ENCODE measurements at regions not wholly inside any gene's neighbourhood (a gene's known extent, or its start where the extent isn't known, plus 50 kb on each side); places are given as distances from the start of the nearest gene placed in this dataset.

DNA sequence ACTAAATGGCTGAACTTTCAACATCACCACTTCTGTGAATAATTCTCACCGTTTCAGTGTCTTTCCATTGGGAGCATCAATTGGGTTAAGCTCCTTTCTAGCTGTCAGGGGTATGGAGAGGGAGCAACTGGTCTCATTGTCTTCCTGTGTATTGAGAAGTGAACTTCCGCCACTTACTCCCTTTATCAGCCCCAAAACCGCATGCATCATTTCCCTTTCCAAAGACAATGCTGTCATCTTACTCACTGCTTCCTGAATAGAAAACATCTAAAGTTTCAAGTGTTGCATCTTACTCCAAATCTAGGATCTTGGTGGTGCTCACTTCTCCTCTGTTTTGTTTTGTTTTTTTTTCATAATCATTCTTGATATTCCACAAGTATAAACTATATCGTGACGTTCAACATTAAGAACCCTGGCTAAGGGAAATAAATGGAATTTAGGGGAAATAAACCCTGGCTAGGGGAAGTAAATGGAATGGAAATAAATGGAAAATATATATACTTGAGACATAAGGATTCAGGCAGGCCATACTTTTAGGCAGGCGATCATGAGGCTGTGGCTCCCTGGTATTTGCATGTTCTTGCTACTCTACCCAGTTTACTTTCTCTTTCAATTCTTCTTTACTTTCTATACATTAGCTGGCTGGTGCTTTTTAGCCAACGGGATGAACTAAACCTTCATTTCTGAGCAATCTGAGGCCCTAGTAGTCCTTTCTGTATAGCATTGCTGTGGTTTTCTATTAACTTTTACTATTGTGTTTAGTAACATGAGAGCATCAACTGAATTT, 371.9 kb downstream of the BMPER start:
- no TSS peak for BruUV-seq (replicated peaks)
- WGBS, 2 experiments (ENCODE audit: extremely low coverage in 2 of 2, insufficient read length in 1 of 2), result 60% methylated on average over 1 of the region's 7 CpGs; no CpG with 5 or more reads in 1 of the 2 experiments
- no peak overlapping the region for H2AK9ac ChIP-seq (replicated peaks; ENCODE audit: low read depth, low read length, poor library complexity)
- ChIA-PET CTCF (no interaction called here), POLR2A (ENCODE audit: unreplicated experiment) (no interaction called here)
- no peak for ATAC-seq (ENCODE audit: low read depth)
- H2BK120ac ChIP-seq (ENCODE audit: low read depth, low read length), result no peak overlapping the region
- H3K56ac ChIP-seq (ENCODE audit: extremely low read depth, insufficient read depth, low read length), result no peak overlapping the region
- H3K18ac ChIP-seq (ENCODE audit: low read depth, low read length), result no peak overlapping the region
- no peak overlapping the region for H4K8ac ChIP-seq (ENCODE audit: low read depth in 2 of 2, low read length in 2 of 2)
- in situ Hi-C loops (cut with MboI; ENCODE audit: low sequenced_read_pairs) (no loop called here), dilution Hi-C loops (cut with HindIII; ENCODE audit: low sequenced_read_pairs, unreplicated experiment) (no loop called here), intact Hi-C loops (cut with micrococcal nuclease) (no loop called here)
- no peak overlapping the region for H3K27ac ChIP-seq (ENCODE audit: insufficient read depth, low read length)
- no peak overlapping the region for H2AFZ ChIP-seq (replicated peaks; ENCODE audit: low read length, poor library complexity)
- H4K20me1 ChIP-seq (ENCODE audit: insufficient read depth, low read length), result no peaks in the 10 kb centered on the region
- no peak overlapping the region for H3K9ac ChIP-seq (ENCODE audit: low read depth, low read length)
- H2BK15ac ChIP-seq (ENCODE audit: low read depth, low read length), result no peak overlapping the region
- no peak overlapping the region for H2BK5ac ChIP-seq (ENCODE audit: low read depth, low read length, poor library complexity, severe bottlenecking)
- H2BK20ac ChIP-seq (ENCODE audit: low read depth, low read length), result no peak overlapping the region
- no peak overlapping the region for H3K4me2 ChIP-seq (ENCODE audit: low read depth, low read length)
- no peaks in the 10 kb centered on the region; the same call in 1 of the 2 replicates for H3K27me3 ChIP-seq (ENCODE audit: control insufficient read depth, insufficient read depth, low read length)
- no peaks in the 10 kb centered on the region for H3K36me3 ChIP-seq (ENCODE audit: control insufficient read depth, insufficient read depth, low read length)
- TF ChIP-seq CHD1 (IDR thresholded peaks at IDR 0.05; ENCODE audit: low read depth, low read length) (no peak), CEBPB (IDR thresholded peaks at IDR 0.05; ENCODE audit: low read depth, low read length) (no peak), MAZ (IDR thresholded peaks at IDR 0.05; ENCODE audit: borderline replicate concordance, low read depth, low read length) (no peak), MAFK (IDR thresholded peaks at IDR 0.05; ENCODE audit: low read depth, low read length) (no peak), RCOR1 (IDR thresholded peaks at IDR 0.05; ENCODE audit: insufficient replicate concordance, low read length) (no peak), FOS (IDR thresholded peaks at IDR 0.05; ENCODE audit: low read depth, low read length) (no peak), NFE2L2 (IDR thresholded peaks at IDR 0.05; ENCODE audit: low read depth, low read length) (no peak), SMC3 (IDR thresholded peaks at IDR 0.05; ENCODE audit: low read depth, low read length) (no peak), RFX5 (IDR thresholded peaks at IDR 0.05; ENCODE audit: low read depth, low read length) (no peak), MXI1 (IDR thresholded peaks at IDR 0.05; ENCODE audit: borderline replicate concordance, low read depth, low read length) (no peak), BHLHE40 (IDR thresholded peaks at IDR 0.05; ENCODE audit: low read depth, low read length) (no peak)
- TF ChIP-seq, protein P1, sequence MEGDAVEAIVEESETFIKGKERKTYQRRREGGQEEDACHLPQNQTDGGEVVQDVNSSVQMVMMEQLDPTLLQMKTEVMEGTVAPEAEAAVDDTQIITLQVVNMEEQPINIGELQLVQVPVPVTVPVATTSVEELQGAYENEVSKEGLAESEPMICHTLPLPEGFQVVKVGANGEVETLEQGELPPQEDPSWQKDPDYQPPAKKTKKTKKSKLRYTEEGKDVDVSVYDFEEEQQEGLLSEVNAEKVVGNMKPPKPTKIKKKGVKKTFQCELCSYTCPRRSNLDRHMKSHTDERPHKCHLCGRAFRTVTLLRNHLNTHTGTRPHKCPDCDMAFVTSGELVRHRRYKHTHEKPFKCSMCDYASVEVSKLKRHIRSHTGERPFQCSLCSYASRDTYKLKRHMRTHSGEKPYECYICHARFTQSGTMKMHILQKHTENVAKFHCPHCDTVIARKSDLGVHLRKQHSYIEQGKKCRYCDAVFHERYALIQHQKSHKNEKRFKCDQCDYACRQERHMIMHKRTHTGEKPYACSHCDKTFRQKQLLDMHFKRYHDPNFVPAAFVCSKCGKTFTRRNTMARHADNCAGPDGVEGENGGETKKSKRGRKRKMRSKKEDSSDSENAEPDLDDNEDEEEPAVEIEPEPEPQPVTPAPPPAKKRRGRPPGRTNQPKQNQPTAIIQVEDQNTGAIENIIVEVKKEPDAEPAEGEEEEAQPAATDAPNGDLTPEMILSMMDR (conservative IDR thresholded peaks at IDR 0.05; ENCODE audit: low read depth, low read length), result no peak
- TF ChIP-seq, protein P2, sequence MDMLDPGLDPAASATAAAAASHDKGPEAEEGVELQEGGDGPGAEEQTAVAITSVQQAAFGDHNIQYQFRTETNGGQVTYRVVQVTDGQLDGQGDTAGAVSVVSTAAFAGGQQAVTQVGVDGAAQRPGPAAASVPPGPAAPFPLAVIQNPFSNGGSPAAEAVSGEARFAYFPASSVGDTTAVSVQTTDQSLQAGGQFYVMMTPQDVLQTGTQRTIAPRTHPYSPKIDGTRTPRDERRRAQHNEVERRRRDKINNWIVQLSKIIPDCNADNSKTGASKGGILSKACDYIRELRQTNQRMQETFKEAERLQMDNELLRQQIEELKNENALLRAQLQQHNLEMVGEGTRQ (IDR thresholded peaks at IDR 0.05; ENCODE audit: low read depth, low read length), result no peak
- no peak overlapping the region for H3K14ac ChIP-seq (replicated peaks; ENCODE audit: low read depth, low read length)
- H3K4me1 ChIP-seq (ENCODE audit: control insufficient read depth, insufficient read depth, low read length), result no peaks in the 10 kb centered on the region
- H4K91ac ChIP-seq (ENCODE audit: insufficient read depth, low read depth, low read length), result no peak overlapping the region
- no peaks in the 10 kb centered on the region for H3K79me1 ChIP-seq (ENCODE audit: low read depth in 1 of 2, low read length in 2 of 2)
- H3K9me1 ChIP-seq (ENCODE audit: insufficient read depth, low read length), result no peaks in the 10 kb centered on the region
- peak; percentile 31 for DNase-seq
- H3K9me3 ChIP-seq (ENCODE audit: control insufficient read depth, insufficient read depth, low read length), result no peaks in the 10 kb centered on the region
- no peak overlapping the region for H3K23ac ChIP-seq (ENCODE audit: low read depth, low read length)
- no peak overlapping the region for H3K4me3 ChIP-seq (ENCODE audit: insufficient read depth, low read depth, low read length)
- no peak overlapping the region for H3K4ac ChIP-seq (ENCODE audit: low read depth, low read length)
- no peak overlapping the region for H2AK5ac ChIP-seq (ENCODE audit: low read depth, low read length)
- no peak overlapping the region for H4K5ac ChIP-seq (ENCODE audit: low read depth, low read length)

Measured in IMR-90 (cell line).